Bronchial epithelial cell (primary cell): ENCODE measurements at regions not wholly inside any gene's neighbourhood (a gene's known extent, or its start where the extent isn't known, plus 50 kb on each side); places are given as distances from the start of the nearest gene placed in this dataset.
A peak's percentile ranks its signal among the peaks of the same experiment; 100 is the strongest.

Experiments used
- DNase-seq: peaks from one replicate; pipeline ENCODE4 v3.0.0-alpha.2; 2010; ENCODE audit warnings: low read depth
- FAIRE-seq: peaks from 2 replicates; lab custom pipeline; 2011; peaks lifted over from hg19 to GRCh38; lab: Jason Lieb, UNC
- H3K27me3 ChIP-seq: 2 replicates; pipeline ENCODE4 v1.5.1; 2011; ENCODE audit warnings: low read length; ENCODE audit not compliant: control insufficient read depth, insufficient read depth
- H3K36me3 ChIP-seq: 2 replicates; pipeline ENCODE4 v1.5.1; 2011; ENCODE audit warnings: low read length; ENCODE audit not compliant: control insufficient read depth, insufficient read depth
- H3K4me3 ChIP-seq: 2 replicates; pipeline ENCODE4 v1.5.1; 2011; ENCODE audit warnings: mild to moderate bottlenecking, low read depth, low read length, control low read depth
- CTCF ChIP-seq: IDR thresholded peaks from 2 replicates; pipeline ENCODE4 v1.5.1; 2011; ENCODE audit warnings: mild to moderate bottlenecking, moderate library complexity, low read length, control low read depth, inconsistent platforms; ENCODE audit not compliant: insufficient read depth, severe bottlenecking

- Histone ChIP-seq H3K4me3 (no peak overlapping the region), H3K27me3 (no peaks in the 10 kb centered on the region), H3K36me3 (no peaks in the 10 kb centered on the region)
- DNase-seq (no peak), FAIRE-seq (no peak)
- TF ChIP-seq CTCF: no peak
Measured at GRCh38 chr5:67310169-67310568, 113.6 kb upstream of the CD180 start.

- Histone ChIP-seq H3K4me3 (no peak overlapping the region), H3K27me3 (no peaks in the 10 kb centered on the region), H3K36me3 (no peaks in the 10 kb centered on the region)
- DNase-seq: peak; percentile 22
- TF ChIP-seq CTCF: no peak
- FAIRE-seq: peak; percentile 32
Measured at GRCh38 chr5:67308988-67309688, 112.5 kb upstream of the CD180 start.

- no peaks in the 10 kb centered on the region for H3K27me3 ChIP-seq
- FAIRE-seq: no peak
- no peak overlapping the region for H3K4me3 ChIP-seq
- no peak for DNase-seq
- H3K36me3 ChIP-seq: no peaks in the 10 kb centered on the region
- TF ChIP-seq CTCF: no peak
Measured at GRCh38 chr5:67306965-67307607, 110.5 kb upstream of the CD180 start.

- Histone ChIP-seq H3K4me3 (no peak overlapping the region), H3K36me3 (no peaks in the 10 kb centered on the region), H3K27me3 (no peaks in the 10 kb centered on the region)
- no peak for TF ChIP-seq CTCF
- DNase-seq (peak; percentile 68), FAIRE-seq (no peak)
Measured at GRCh38 chr5:67305913-67306710, 109.5 kb upstream of the CD180 start.

GRCh38 chr5:67305401-67305800 lies 108.8 kb upstream of the CD180 start:
- Histone ChIP-seq H3K4me3 (no peak overlapping the region), H3K27me3 (no peaks in the 10 kb centered on the region), H3K36me3 (no peaks in the 10 kb centered on the region)
- DNase-seq: no peak
- TF ChIP-seq CTCF: no peak
- FAIRE-seq: no peak
